Keratinocyte (primary cell): ENCODE measurements at regions not wholly inside any gene's neighbourhood (a gene's known extent, or its start where the extent isn't known, plus 50 kb on each side); places are given as distances from the start of the nearest gene placed in this dataset.

Experiments used
- DNase-seq: peaks from one replicate; pipeline ENCODE4 v3.0.0-alpha.2; 2011; ENCODE audit warnings: low read depth, missing footprints, low spot score
- FAIRE-seq: peaks from 2 replicates; lab custom pipeline; 2011; peaks lifted over from hg19 to GRCh38; lab: Jason Lieb, UNC
- H2AFZ ChIP-seq: 2 replicates; pipeline ENCODE4 v1.6.0; 2012; ENCODE audit warnings: low read length, control low read depth, inconsistent platforms; ENCODE audit not compliant: control insufficient read depth
- H3K27ac ChIP-seq: 2 replicates; pipeline ENCODE4 v1.5.1; 2011; ENCODE audit warnings: low read length; ENCODE audit not compliant: control insufficient read depth, insufficient read depth
- H3K27me3 ChIP-seq: 3 replicates; pipeline ENCODE4 v1.6.0; 2011; ENCODE audit warnings: low read length; ENCODE audit not compliant: control insufficient read depth, insufficient read depth; ENCODE audit errors: extremely low read depth
- H3K36me3 ChIP-seq, 2 experiments: 2 replicates in 1 of 2; 3 replicates in 1 of 2; pipeline ENCODE4 v1.5.1; 2011; ENCODE audit warnings: low read length in 2 of 2, mild to moderate bottlenecking in 1 of 2; ENCODE audit not compliant: control insufficient read depth in 2 of 2, insufficient read depth in 2 of 2; ENCODE audit errors: extremely low read depth in 1 of 2
- H3K4me1 ChIP-seq: 3 replicates; pipeline ENCODE4 v1.5.1; 2011; ENCODE audit warnings: low read length; ENCODE audit not compliant: control insufficient read depth, insufficient read depth; ENCODE audit errors: extremely low read depth
- H3K4me2 ChIP-seq: 3 replicates; pipeline ENCODE4 v1.6.0; 2011; ENCODE audit warnings: low read depth, low read length; ENCODE audit not compliant: control insufficient read depth, insufficient read depth; ENCODE audit errors: extremely low read depth
- H3K4me3 ChIP-seq, 3 experiments: fragments of 200-600 bp in 1 of 3; sonication (generic) in 1 of 3; 2 replicates in 2 of 3; 3 replicates in 1 of 3; pipeline ENCODE4 v1.5.1; 2011 to 2016; ENCODE audit warnings: low read length in 3 of 3, mild to moderate bottlenecking in 3 of 3, control low read depth in 2 of 3, inconsistent platforms in 1 of 3, low read depth in 1 of 3, mixed read lengths in 1 of 3, mixed run types in 1 of 3, moderate library complexity in 1 of 3; ENCODE audit not compliant: control insufficient read depth in 2 of 3, insufficient read depth in 2 of 3; ENCODE audit errors: extremely low read depth in 1 of 3
- H3K79me2 ChIP-seq: 2 replicates; pipeline ENCODE4 v1.6.0; 2012; ENCODE audit warnings: low read length; ENCODE audit not compliant: control insufficient read depth, insufficient read depth
- H3K9ac ChIP-seq: 3 replicates; pipeline ENCODE4 v1.6.0; 2011; ENCODE audit warnings: low read length; ENCODE audit not compliant: control insufficient read depth, insufficient read depth; ENCODE audit errors: extremely low read depth
- H3K9me1 ChIP-seq: 3 replicates; pipeline ENCODE4 v1.6.0; 2011; ENCODE audit warnings: low read length; ENCODE audit not compliant: control insufficient read depth, insufficient read depth; ENCODE audit errors: extremely low read depth
- H3K9me3 ChIP-seq: 2 replicates; pipeline ENCODE4 v1.5.1; 2012; ENCODE audit warnings: low read depth, low read length; ENCODE audit not compliant: control insufficient read depth
- H4K20me1 ChIP-seq: 3 replicates; pipeline ENCODE4 v1.6.0; 2011; ENCODE audit warnings: low read length; ENCODE audit not compliant: control insufficient read depth, insufficient read depth; ENCODE audit errors: extremely low read depth
- CTCF ChIP-seq, 3 experiments: IDR thresholded peaks in 1 of 3; conservative IDR thresholded peaks in 1 of 3; optimal IDR thresholded peaks in 1 of 3; 2 replicates in 2 of 3; 3 replicates in 1 of 3; pipeline versions ENCODE3 to v1.5.1; 2011; ENCODE audit warnings: low read length in 3 of 3, mild to moderate bottlenecking in 3 of 3, moderate library complexity in 2 of 3, control low read depth in 1 of 3, inconsistent platforms in 1 of 3; ENCODE audit not compliant: insufficient read depth in 2 of 3; ENCODE audit errors: extremely low read depth in 1 of 3
- EZH2 ChIP-seq: IDR thresholded peaks from one replicate; pipeline ENCODE4 v1.6.1; 2012; ENCODE audit warnings: inconsistent platforms, mild to moderate bottlenecking, low read length, moderate library complexity
- dilution Hi-C: fragments of 300-500 bp; cut with MboI; formaldehyde crosslinking; loops from one replicate; pipeline ENCODE4 v1.7.0; 2020; ENCODE audit warnings: low sequenced_read_pairs; ENCODE audit not compliant: extremely low pct_ligation_motif_present

- TF ChIP-seq EZH2 (no peak), CTCF (optimal IDR thresholded peaks at IDR 0.05 in 1 of 3, IDR thresholded peaks at IDR 0.05 in 1 of 3, conservative IDR thresholded peaks at IDR 0.05 in 1 of 3; ENCODE audit: extremely low read depth in 1 of 3, insufficient read depth in 2 of 3, low read length in 3 of 3) (no peak)
- dilution Hi-C loops = no loop called here
- Histone ChIP-seq H3K9me1 (no peaks in the 10 kb centered on the region), H3K4me1 (no peaks in the 10 kb centered on the region), H3K27ac (no peak overlapping the region), H3K79me2 (no peaks in the 10 kb centered on the region), H3K4me2 (no peak overlapping the region), H2AFZ (no peak overlapping the region), H3K36me3 (no peaks in the 10 kb centered on the region), H3K9me3 (no peaks in the 10 kb centered on the region), H3K9ac (no peak overlapping the region), H4K20me1 (no peaks in the 10 kb centered on the region), H3K27me3 (no peaks in the 10 kb centered on the region), H3K4me3 (no peak overlapping the region)
- FAIRE-seq (no peak), DNase-seq (no peak)
Observed at GRCh38 chr6:103570431-103570830, 1289.3 kb downstream of the HACE1 start.

- DNase-seq (no peak), FAIRE-seq (no peak)
- Histone ChIP-seq H3K9ac (no peak overlapping the region), H4K20me1 (no peaks in the 10 kb centered on the region), H3K9me1 (no peaks in the 10 kb centered on the region), H3K4me3 (no peak overlapping the region), H3K27ac (no peak overlapping the region), H3K9me3 (no peaks in the 10 kb centered on the region), H3K4me2 (no peak overlapping the region), H3K36me3 (no peaks in the 10 kb centered on the region), H2AFZ (no peak overlapping the region), H3K4me1 (no peaks in the 10 kb centered on the region), H3K79me2 (no peaks in the 10 kb centered on the region), H3K27me3 (no peaks in the 10 kb centered on the region)
- TF ChIP-seq EZH2 (no peak), CTCF (optimal IDR thresholded peaks at IDR 0.05 in 1 of 3, IDR thresholded peaks at IDR 0.05 in 1 of 3, conservative IDR thresholded peaks at IDR 0.05 in 1 of 3; ENCODE audit: extremely low read depth in 1 of 3, insufficient read depth in 2 of 3, low read length in 3 of 3) (no peak)
- dilution Hi-C loops = no loop called here
Observed at GRCh38 chr6:103554911-103555310, 1304.8 kb downstream of the HACE1 start.
